ENCODE measurements at regions not wholly inside any gene's neighbourhood (a gene's known extent, or its start where the extent isn't known, plus 50 kb on each side); places are given as distances from the start of the nearest gene placed in this dataset.

DNA sequence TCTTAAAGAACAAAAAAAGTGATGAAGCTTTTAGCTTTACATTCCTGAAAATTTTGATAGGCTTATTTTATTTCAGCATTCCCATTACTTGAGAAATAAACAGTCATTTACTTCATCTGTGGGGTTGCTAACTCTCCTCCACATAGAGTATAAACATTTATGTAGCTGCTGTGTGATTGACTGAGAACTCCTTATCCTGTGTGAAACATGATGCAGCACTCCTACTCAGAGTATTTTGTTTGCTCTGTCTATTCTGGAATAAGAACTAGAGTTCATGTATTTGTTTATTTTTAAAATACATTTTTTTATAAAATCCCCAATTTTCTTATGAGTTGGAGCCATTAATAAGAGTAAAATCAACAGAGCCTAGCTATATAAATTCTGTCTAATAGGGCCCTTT is 318.7 kb upstream of the SPAG17 start:
- Histone ChIP-seq H2BK20ac (ENCODE audit: low read depth, low read length) (no peak overlapping the region), H2AK9ac (replicated peaks; ENCODE audit: low read depth, low read length, poor library complexity) (no peak overlapping the region), H3K4me3 (ENCODE audit: insufficient read depth, low read depth, low read length) (no peak overlapping the region), H3K27me3 (ENCODE audit: control insufficient read depth, insufficient read depth, low read length) (no peaks in the 10 kb centered on the region), H3K9me1 (ENCODE audit: insufficient read depth, low read length) (no peaks in the 10 kb centered on the region), H4K20me1 (ENCODE audit: insufficient read depth, low read length) (no peaks in the 10 kb centered on the region), H2AFZ (replicated peaks; ENCODE audit: low read length, poor library complexity) (no peak overlapping the region), H3K23ac (ENCODE audit: low read depth, low read length) (no peak overlapping the region), H3K27ac (ENCODE audit: insufficient read depth, low read length) (no peak overlapping the region), H2BK5ac (ENCODE audit: low read depth, low read length, poor library complexity, severe bottlenecking) (no peak overlapping the region), H2AK5ac (ENCODE audit: low read depth, low read length) (no peak overlapping the region), H4K8ac (ENCODE audit: low read depth in 2 of 2, low read length in 2 of 2) (no peak overlapping the region), H4K5ac (ENCODE audit: low read depth, low read length) (no peak overlapping the region), H3K4me2 (ENCODE audit: low read depth, low read length) (no peak overlapping the region), H3K18ac (ENCODE audit: low read depth, low read length) (no peak overlapping the region), H3K56ac (ENCODE audit: extremely low read depth, insufficient read depth, low read length) (no peak overlapping the region), H3K4ac (ENCODE audit: low read depth, low read length) (no peak overlapping the region), H3K9me3 (ENCODE audit: control insufficient read depth, insufficient read depth, low read length) (no peaks in the 10 kb centered on the region), H3K36me3 (ENCODE audit: control insufficient read depth, insufficient read depth, low read length) (no peaks in the 10 kb centered on the region), H4K91ac (ENCODE audit: insufficient read depth, low read depth, low read length) (no peak overlapping the region), H2BK120ac (ENCODE audit: low read depth, low read length) (no peak overlapping the region), H3K14ac (replicated peaks; ENCODE audit: low read depth, low read length) (no peak overlapping the region), H3K79me1 (ENCODE audit: low read depth in 1 of 2, low read length in 2 of 2) (no peaks in the 10 kb centered on the region), H3K9ac (ENCODE audit: low read depth, low read length) (no peak overlapping the region), H3K4me1 (ENCODE audit: control insufficient read depth, insufficient read depth, low read length) (no peaks in the 10 kb centered on the region), H2BK15ac (ENCODE audit: low read depth, low read length) (no peak overlapping the region)
- no peak for DNase-seq
- no TSS peak for BruUV-seq (replicated peaks)
- CTCF ChIA-PET: no interaction called here
- dilution Hi-C loops (cut with HindIII; ENCODE audit: low sequenced_read_pairs, unreplicated experiment): no loop called here
- TF ChIP-seq FOS (IDR thresholded peaks at IDR 0.05; ENCODE audit: low read depth, low read length) (no peak), MAFK (IDR thresholded peaks at IDR 0.05; ENCODE audit: low read depth, low read length) (no peak), CHD1 (IDR thresholded peaks at IDR 0.05; ENCODE audit: low read depth, low read length) (no peak)
- TF ChIP-seq, protein P1, sequence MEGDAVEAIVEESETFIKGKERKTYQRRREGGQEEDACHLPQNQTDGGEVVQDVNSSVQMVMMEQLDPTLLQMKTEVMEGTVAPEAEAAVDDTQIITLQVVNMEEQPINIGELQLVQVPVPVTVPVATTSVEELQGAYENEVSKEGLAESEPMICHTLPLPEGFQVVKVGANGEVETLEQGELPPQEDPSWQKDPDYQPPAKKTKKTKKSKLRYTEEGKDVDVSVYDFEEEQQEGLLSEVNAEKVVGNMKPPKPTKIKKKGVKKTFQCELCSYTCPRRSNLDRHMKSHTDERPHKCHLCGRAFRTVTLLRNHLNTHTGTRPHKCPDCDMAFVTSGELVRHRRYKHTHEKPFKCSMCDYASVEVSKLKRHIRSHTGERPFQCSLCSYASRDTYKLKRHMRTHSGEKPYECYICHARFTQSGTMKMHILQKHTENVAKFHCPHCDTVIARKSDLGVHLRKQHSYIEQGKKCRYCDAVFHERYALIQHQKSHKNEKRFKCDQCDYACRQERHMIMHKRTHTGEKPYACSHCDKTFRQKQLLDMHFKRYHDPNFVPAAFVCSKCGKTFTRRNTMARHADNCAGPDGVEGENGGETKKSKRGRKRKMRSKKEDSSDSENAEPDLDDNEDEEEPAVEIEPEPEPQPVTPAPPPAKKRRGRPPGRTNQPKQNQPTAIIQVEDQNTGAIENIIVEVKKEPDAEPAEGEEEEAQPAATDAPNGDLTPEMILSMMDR (conservative IDR thresholded peaks at IDR 0.05; ENCODE audit: low read depth, low read length): no peak
- in situ Hi-C loops (cut with MboI; ENCODE audit: low sequenced_read_pairs): no loop called here
- POLR2A ChIA-PET (ENCODE audit: unreplicated experiment): no interaction called here
- ATAC-seq (ENCODE audit: low read depth): no peak
- intact Hi-C loops (cut with micrococcal nuclease): no loop called here
